ENCODE measurements at regions not wholly inside any gene's neighbourhood (a gene's known extent, or its start where the extent isn't known, plus 50 kb on each side); places are given as distances from the start of the nearest gene placed in this dataset.

GRCh38 chrX:489820-490219 is 103.1 kb upstream of the PPP2R3B start:
- no peak for TF ChIP-seq CTCF (conservative IDR thresholded peaks at IDR 0.05 in 1 of 2, IDR thresholded peaks at IDR 0.05 in 1 of 2; ENCODE audit: low read depth in 1 of 2, low read length in 2 of 2)
- TF ChIP-seq EZH2 (IDR thresholded peaks at IDR 0.05; ENCODE audit: low read length, missing control alignments): no peak

Data from fibroblast of lung (primary cell).